Endothelial cell (in vitro differentiated cells): ENCODE measurements at regions not wholly inside any gene's neighbourhood (a gene's known extent, or its start where the extent isn't known, plus 50 kb on each side); places are given as distances from the start of the nearest gene placed in this dataset.

Experiments
- DNase-seq: peaks from one replicate; pipeline ENCODE4 v3.0.0; 2021; ENCODE audit warnings: low spot score
- H3K27ac Mint-ChIP-seq: one replicate; pipeline ENCODE4 v1.8.0; 2021; ENCODE audit warnings: mixed read lengths, inconsistent platforms; ENCODE audit not compliant: unreplicated experiment
- H3K27me3 Mint-ChIP-seq: one replicate; pipeline ENCODE4 v1.8.0; 2021; ENCODE audit warnings: mild to moderate bottlenecking, moderate library complexity, mixed read lengths, inconsistent platforms; ENCODE audit not compliant: unreplicated experiment
- H3K36me3 Mint-ChIP-seq: one replicate; pipeline ENCODE4 v1.8.0; 2021; ENCODE audit warnings: mild to moderate bottlenecking, low read depth, mixed read lengths, inconsistent platforms; ENCODE audit not compliant: unreplicated experiment
- H3K4me1 Mint-ChIP-seq: one replicate; pipeline ENCODE4 v1.8.0; 2021; ENCODE audit warnings: mild to moderate bottlenecking, mixed read lengths, inconsistent platforms; ENCODE audit not compliant: unreplicated experiment
- H3K4me3 Mint-ChIP-seq: one replicate; pipeline ENCODE4 v1.8.0; 2021; ENCODE audit warnings: mild to moderate bottlenecking, mixed read lengths, inconsistent platforms; ENCODE audit not compliant: unreplicated experiment
- H3K9me3 Mint-ChIP-seq: one replicate; pipeline ENCODE4 v1.8.0; 2021; ENCODE audit warnings: mixed read lengths, inconsistent platforms; ENCODE audit not compliant: unreplicated experiment
- TF ChIP-seq, protein P1 (sequence below): fragments of 200-600 bp; sonication (generic); IDR thresholded peaks from one replicate; pipeline ENCODE4 v1.5.0; 2021; ENCODE audit warnings: antibody characterized with exemption; ENCODE audit not compliant: unreplicated experiment

DNA sequence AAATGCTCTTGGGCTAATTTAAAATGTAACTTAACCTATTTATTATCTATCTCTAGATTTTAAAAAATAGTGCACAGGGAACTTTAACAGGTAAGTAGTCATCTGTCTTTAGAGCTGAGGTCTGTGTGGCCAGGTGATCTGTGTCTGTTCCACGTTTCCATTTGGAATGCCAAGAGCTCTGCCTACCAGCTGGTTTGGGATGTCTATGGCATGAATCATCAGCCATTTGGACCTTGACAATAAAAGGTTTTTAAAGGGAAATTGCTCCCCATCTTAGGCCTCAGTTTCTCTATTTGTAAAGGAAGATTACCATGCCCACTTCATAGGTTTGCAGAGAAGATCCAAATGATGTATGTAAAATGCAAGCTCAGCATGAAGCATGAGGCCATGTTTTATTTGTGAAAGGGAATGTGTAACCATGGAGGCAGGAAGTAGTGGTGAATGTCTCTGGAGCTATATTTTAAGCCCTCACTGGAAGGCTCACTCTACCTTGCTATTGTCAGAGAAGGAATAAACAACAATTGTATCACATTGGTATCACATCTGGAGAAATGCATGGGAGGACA, 548.1 kb upstream of the LMCD1 start:
- H3K27ac Mint-ChIP-seq, result no peak overlapping the region
- no peak overlapping the region for H3K4me3 Mint-ChIP-seq
- no peaks in the 10 kb centered on the region for H3K36me3 Mint-ChIP-seq
- DNase-seq, result no peak
- no peaks in the 10 kb centered on the region for H3K4me1 Mint-ChIP-seq
- TF ChIP-seq, protein P1, sequence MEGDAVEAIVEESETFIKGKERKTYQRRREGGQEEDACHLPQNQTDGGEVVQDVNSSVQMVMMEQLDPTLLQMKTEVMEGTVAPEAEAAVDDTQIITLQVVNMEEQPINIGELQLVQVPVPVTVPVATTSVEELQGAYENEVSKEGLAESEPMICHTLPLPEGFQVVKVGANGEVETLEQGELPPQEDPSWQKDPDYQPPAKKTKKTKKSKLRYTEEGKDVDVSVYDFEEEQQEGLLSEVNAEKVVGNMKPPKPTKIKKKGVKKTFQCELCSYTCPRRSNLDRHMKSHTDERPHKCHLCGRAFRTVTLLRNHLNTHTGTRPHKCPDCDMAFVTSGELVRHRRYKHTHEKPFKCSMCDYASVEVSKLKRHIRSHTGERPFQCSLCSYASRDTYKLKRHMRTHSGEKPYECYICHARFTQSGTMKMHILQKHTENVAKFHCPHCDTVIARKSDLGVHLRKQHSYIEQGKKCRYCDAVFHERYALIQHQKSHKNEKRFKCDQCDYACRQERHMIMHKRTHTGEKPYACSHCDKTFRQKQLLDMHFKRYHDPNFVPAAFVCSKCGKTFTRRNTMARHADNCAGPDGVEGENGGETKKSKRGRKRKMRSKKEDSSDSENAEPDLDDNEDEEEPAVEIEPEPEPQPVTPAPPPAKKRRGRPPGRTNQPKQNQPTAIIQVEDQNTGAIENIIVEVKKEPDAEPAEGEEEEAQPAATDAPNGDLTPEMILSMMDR, result no peak
- H3K9me3 Mint-ChIP-seq, result no peaks in the 10 kb centered on the region
- no peaks in the 10 kb centered on the region for H3K27me3 Mint-ChIP-seq

DNA sequence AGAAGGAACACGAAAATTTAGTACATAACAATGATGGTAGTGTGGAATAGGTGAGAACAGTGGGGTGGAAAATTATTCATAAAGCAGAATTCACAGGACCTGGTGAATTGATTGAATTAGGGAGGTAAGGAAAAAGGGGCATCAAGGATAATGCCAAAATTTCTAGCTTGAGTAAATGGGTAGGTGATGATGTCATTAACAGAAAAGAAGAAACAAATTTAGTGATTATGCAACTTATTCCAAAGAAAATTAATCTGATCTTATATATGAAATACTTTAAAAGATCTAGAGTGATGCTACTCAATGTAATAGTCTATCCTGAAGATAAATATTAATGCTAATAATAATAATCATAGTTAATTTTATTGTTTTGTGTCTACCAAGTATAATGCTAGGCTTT, 544.6 kb upstream of the LMCD1 start:
- no peaks in the 10 kb centered on the region for H3K9me3 Mint-ChIP-seq
- TF ChIP-seq, protein P1, result no peak
- H3K4me1 Mint-ChIP-seq, result no peaks in the 10 kb centered on the region
- H3K27ac Mint-ChIP-seq, result no peak overlapping the region
- no peaks in the 10 kb centered on the region for H3K27me3 Mint-ChIP-seq
- H3K4me3 Mint-ChIP-seq, result no peak overlapping the region
- no peaks in the 10 kb centered on the region for H3K36me3 Mint-ChIP-seq
- DNase-seq, result no peak

DNA sequence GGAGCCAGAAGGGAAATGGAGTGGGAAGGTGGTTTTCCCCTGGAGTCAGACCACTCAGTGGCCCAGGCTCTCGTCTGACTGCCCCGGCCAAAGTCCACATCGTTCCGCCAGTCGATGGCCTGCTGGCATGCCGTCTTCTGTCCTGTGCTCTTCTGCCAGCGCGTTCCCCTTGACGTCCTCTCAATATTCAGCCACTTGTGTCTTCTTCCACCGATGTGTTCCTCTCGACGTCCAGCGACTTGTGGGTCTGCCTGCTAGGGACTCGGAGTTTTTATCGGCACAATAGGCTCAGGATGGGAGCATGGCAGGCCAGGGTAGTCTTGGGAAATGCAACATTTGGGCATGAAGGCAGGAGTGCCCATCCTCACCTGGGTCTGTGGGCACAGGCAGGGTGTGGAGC, 542.5 kb upstream of the LMCD1 start:
- no peak overlapping the region for H3K27ac Mint-ChIP-seq
- H3K36me3 Mint-ChIP-seq, result no peaks in the 10 kb centered on the region
- no peaks in the 10 kb centered on the region for H3K9me3 Mint-ChIP-seq
- TF ChIP-seq, protein P1, result no peak
- H3K27me3 Mint-ChIP-seq, result no peaks in the 10 kb centered on the region
- DNase-seq, result no peak
- H3K4me1 Mint-ChIP-seq, result no peaks in the 10 kb centered on the region
- H3K4me3 Mint-ChIP-seq, result no peak overlapping the region

DNA sequence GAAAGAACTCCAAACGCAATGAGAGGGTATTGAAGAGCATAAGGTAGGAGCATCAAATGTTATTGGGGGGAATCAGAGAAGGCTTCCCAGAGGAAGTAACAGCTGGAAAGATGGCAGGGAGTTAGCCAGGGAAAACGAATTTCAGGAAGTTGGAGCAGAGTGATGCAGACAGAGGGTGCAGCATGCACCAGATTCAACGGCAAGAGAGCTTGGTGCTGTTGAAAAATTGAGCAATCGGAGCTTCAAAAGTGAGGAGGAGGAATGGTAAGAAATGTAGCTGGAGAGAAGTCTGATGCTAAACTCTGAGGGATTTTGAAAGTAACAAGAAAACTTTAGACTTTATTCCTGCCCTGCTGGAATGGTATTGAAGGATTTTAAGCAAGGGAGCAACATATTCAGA, 541.0 kb upstream of the LMCD1 start:
- Mint-ChIP-seq H3K36me3 (no peaks in the 10 kb centered on the region), H3K4me1 (no peaks in the 10 kb centered on the region), H3K27me3 (no peaks in the 10 kb centered on the region), H3K27ac (no peak overlapping the region), H3K4me3 (no peak overlapping the region), H3K9me3 (no peaks in the 10 kb centered on the region)
- TF ChIP-seq, protein P1, result no peak
- DNase-seq, result no peak

DNA sequence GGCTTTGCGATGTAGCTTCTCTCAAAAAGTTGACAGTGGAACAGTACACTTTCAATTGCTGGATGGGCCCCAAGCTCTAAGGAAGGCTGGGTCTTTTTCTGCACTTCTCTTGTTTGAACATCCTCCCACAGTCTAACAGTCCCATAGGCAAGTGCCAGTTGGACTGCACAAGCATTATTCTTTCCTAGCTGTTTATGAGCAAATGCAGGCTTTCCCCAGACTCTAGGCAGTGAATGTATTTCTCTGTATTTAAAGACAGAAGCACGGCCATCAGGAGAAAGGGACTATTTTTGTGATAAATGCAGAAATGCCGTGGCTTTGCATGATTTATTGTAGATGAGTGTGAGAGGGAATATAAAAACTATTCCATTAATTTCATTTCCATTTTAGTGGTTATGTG, 539.3 kb upstream of the LMCD1 start:
- Mint-ChIP-seq H3K9me3 (no peaks in the 10 kb centered on the region), H3K4me3 (no peak overlapping the region), H3K36me3 (no peaks in the 10 kb centered on the region), H3K4me1 (no peaks in the 10 kb centered on the region), H3K27ac (no peak overlapping the region), H3K27me3 (no peaks in the 10 kb centered on the region)
- no peak for DNase-seq
- TF ChIP-seq, protein P1, result no peak
